Endothelial cell (in vitro differentiated cells): ENCODE measurements at regions not wholly inside any gene's neighbourhood (a gene's known extent, or its start where the extent isn't known, plus 50 kb on each side); places are given as distances from the start of the nearest gene placed in this dataset.

Experiments
- DNase-seq: peaks from one replicate; pipeline ENCODE4 v3.0.0; 2021; ENCODE audit warnings: low spot score
- H3K27ac Mint-ChIP-seq: one replicate; pipeline ENCODE4 v1.8.0; 2021; ENCODE audit warnings: mixed read lengths, inconsistent platforms; ENCODE audit not compliant: unreplicated experiment
- H3K27me3 Mint-ChIP-seq: one replicate; pipeline ENCODE4 v1.8.0; 2021; ENCODE audit warnings: mild to moderate bottlenecking, moderate library complexity, mixed read lengths, inconsistent platforms; ENCODE audit not compliant: unreplicated experiment
- H3K36me3 Mint-ChIP-seq: one replicate; pipeline ENCODE4 v1.8.0; 2021; ENCODE audit warnings: mild to moderate bottlenecking, low read depth, mixed read lengths, inconsistent platforms; ENCODE audit not compliant: unreplicated experiment
- H3K4me1 Mint-ChIP-seq: one replicate; pipeline ENCODE4 v1.8.0; 2021; ENCODE audit warnings: mild to moderate bottlenecking, mixed read lengths, inconsistent platforms; ENCODE audit not compliant: unreplicated experiment
- H3K4me3 Mint-ChIP-seq: one replicate; pipeline ENCODE4 v1.8.0; 2021; ENCODE audit warnings: mild to moderate bottlenecking, mixed read lengths, inconsistent platforms; ENCODE audit not compliant: unreplicated experiment
- H3K9me3 Mint-ChIP-seq: one replicate; pipeline ENCODE4 v1.8.0; 2021; ENCODE audit warnings: mixed read lengths, inconsistent platforms; ENCODE audit not compliant: unreplicated experiment
- CTCF ChIP-seq: fragments of 200-600 bp; sonication (generic); IDR thresholded peaks from one replicate; pipeline ENCODE4 v1.5.0; 2021; ENCODE audit warnings: antibody characterized with exemption; ENCODE audit not compliant: unreplicated experiment

DNA sequence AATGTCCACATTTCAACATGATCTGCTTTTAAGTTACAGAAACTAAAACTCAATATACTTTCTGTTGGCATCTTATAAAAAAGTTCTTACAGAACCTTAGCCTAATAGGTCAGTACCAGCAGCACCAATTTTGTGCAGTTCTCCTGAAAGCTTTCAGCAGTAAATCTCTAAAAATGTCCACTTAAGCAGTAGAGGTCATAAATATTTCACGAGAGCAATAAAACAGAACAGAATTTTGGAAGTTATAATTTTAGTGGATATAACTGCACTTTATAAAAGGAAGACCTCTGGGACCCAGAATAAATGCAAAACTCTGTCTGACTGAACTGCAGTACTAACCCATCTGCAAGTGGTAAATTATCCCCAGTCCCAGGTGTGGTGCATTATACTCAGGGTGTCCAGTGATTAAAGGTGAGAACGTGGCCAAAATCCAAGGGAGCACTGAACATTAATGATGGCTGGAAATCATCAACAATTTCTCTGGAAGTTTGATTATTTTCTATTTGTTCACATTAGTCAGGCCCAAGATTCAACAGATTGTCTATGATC, 172.6 kb upstream of the RSPO3 start:
- peaks cover 9% of the 10 kb centered on the region for H3K4me1 Mint-ChIP-seq
- H3K4me3 Mint-ChIP-seq = no peak overlapping the region

GRCh38 chr6:126947070-126947469, 171.4 kb upstream of the RSPO3 start:
- Mint-ChIP-seq H3K36me3 (no peaks in the 10 kb centered on the region), H3K4me1 (peaks cover 9% of the 10 kb centered on the region)

More for the DNA sequence above, 172.6 kb upstream of the RSPO3 start:
- Mint-ChIP-seq H3K9me3 (no peaks in the 10 kb centered on the region), H3K27ac (no peak overlapping the region), H3K27me3 (no peaks in the 10 kb centered on the region), H3K36me3 (no peaks in the 10 kb centered on the region)
- no peak for DNase-seq
- TF ChIP-seq CTCF = no peak

GRCh38 chr6:126949786-126950185, 168.7 kb upstream of the RSPO3 start:
- TF ChIP-seq CTCF = no peak
- no peak overlapping the region for H3K27ac Mint-ChIP-seq
- H3K4me3 Mint-ChIP-seq = no peak overlapping the region
- no peaks in the 10 kb centered on the region for H3K36me3 Mint-ChIP-seq
- no peaks in the 10 kb centered on the region for H3K27me3 Mint-ChIP-seq
- no peaks in the 10 kb centered on the region for H3K4me1 Mint-ChIP-seq
- no peak for DNase-seq
- H3K9me3 Mint-ChIP-seq = no peaks in the 10 kb centered on the region

More at GRCh38 chr6:126947070-126947469, 171.4 kb upstream of the RSPO3 start:
- H3K27me3 Mint-ChIP-seq = no peaks in the 10 kb centered on the region
- no peak for TF ChIP-seq CTCF
- no peak overlapping the region for H3K4me3 Mint-ChIP-seq
- H3K27ac Mint-ChIP-seq = no peak overlapping the region
- no peaks in the 10 kb centered on the region for H3K9me3 Mint-ChIP-seq
- DNase-seq = no peak

DNA sequence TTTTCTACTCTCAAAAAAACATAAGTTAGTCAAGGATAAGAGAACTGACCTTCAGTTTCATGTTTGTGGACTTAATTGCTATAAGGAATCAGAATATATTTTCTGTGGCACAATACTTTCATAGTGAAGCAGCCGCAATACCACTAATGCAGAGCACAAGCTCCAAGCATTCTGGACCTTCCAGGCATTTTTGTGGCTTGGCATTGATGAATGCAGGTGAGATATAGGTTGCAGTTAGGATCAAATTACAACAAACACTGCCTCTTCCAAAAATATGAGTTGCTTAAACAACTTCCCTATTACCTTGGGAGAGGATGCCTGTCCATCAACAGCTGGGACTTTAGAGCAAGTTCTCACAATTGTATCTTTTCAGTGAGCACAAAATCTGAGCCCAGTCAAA, 162.8 kb upstream of the RSPO3 start:
- Mint-ChIP-seq H3K27me3 (no peaks in the 10 kb centered on the region), H3K9me3 (no peaks in the 10 kb centered on the region), H3K27ac (no peak overlapping the region), H3K4me3 (no peak overlapping the region), H3K36me3 (no peaks in the 10 kb centered on the region), H3K4me1 (no peaks in the 10 kb centered on the region)
- no peak for TF ChIP-seq CTCF
- no peak for DNase-seq

DNA sequence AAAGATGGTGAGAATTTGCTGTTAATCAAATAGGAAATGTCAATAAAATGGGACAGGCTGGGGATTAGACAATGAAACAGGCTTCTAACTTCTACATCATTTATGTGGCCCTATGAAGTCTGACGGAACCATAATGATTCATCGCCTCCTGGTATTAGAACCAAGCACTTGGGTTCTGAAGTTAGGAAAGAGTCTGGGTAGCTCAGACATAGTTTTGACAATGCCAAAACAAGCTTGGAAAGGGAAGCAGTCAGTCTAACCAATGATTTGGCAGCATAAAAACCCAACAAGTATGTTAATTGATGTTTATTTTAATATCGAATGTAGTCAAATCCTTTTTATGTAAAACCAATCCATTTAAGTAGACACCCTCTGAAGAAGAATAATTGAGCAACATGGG, 160.8 kb upstream of the RSPO3 start:
- H3K27me3 Mint-ChIP-seq = no peaks in the 10 kb centered on the region
- no peaks in the 10 kb centered on the region for H3K36me3 Mint-ChIP-seq
- no peak overlapping the region for H3K27ac Mint-ChIP-seq
- TF ChIP-seq CTCF = no peak
- DNase-seq = no peak
- H3K4me3 Mint-ChIP-seq = no peak overlapping the region
- no peaks in the 10 kb centered on the region for H3K4me1 Mint-ChIP-seq
- no peaks in the 10 kb centered on the region for H3K9me3 Mint-ChIP-seq
